ENCODE measurements at regions not wholly inside any gene's neighbourhood (a gene's known extent, or its start where the extent isn't known, plus 50 kb on each side); places are given as distances from the start of the nearest gene placed in this dataset.

DNA sequence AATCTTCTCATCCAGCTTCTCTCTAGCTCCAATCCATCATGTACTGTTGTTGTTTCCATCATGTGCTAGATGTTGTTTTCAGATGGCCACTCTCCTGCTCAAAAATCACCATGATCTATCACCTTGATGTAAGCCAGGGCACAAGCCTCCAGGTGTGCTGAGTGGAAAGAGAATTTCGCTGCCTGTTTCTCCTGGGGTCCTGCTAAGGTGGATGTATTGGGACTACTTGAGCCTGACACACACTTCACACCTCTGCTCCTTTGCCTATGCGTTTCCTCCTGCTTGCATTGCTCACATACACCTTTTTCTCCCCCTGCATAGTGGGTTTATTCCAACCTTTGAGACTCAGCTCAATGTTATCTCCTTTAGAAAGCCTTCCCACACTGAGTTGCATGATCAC lies 287.6 kb downstream of the CYRIA start:
- no peaks in the 10 kb centered on the region for H3K9me3 ChIP-seq
- no peaks in the 10 kb centered on the region for H3K27me3 ChIP-seq
- ATAC-seq, result no peak
- 38 to 66% methylated on average over 1 to 2 of the region's 2 CpGs for WGBS, 2 donors (ENCODE audit: low coverage in 1 of 2)
- no peak overlapping the region for H3K4me3 ChIP-seq
- TF ChIP-seq POLR2A (IDR thresholded peaks at IDR 0.05) (no peak), POLR2AphosphoS5 (IDR thresholded peaks at IDR 0.05) (no peak), CTCF (IDR thresholded peaks at IDR 0.05) (no peak), EP300 (IDR thresholded peaks at IDR 0.05) (no peak)
- no peak overlapping the region for H3K27ac ChIP-seq
- H3K4me1 ChIP-seq, result no peaks in the 10 kb centered on the region
- no peaks in the 10 kb centered on the region for H3K36me3 ChIP-seq

DNA sequence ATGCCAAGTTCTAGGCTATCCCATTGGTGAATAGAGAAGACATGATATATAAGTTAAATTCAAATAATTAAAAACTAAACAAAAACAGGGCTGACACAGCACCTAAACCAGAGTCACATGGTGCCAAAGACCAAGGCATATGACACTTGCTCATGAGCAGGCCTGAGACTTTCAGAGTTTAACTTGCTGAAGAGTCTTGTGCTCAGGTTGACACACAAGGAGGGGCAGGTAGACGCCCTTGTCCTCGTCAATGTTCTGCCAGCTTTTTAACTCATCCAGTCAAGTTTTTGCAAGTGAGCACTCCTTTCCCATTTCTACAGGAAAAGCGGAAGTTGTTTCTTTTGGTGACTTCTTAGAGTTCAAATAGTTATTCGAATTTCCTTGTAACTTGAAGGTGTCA lies 289.7 kb downstream of the CYRIA start:
- no peaks in the 10 kb centered on the region for H3K36me3 ChIP-seq
- TF ChIP-seq CTCF (IDR thresholded peaks at IDR 0.05), result no peak
- no peak for TF ChIP-seq EP300 (IDR thresholded peaks at IDR 0.05)
- no peak for TF ChIP-seq POLR2AphosphoS5 (IDR thresholded peaks at IDR 0.05)
- no peak for TF ChIP-seq POLR2A (IDR thresholded peaks at IDR 0.05)
- no peaks in the 10 kb centered on the region for H3K9me3 ChIP-seq
- H3K4me1 ChIP-seq, result no peaks in the 10 kb centered on the region
- H3K4me3 ChIP-seq, result no peak overlapping the region
- 63 to 67% methylated on average over 4 of the region's 4 CpGs for WGBS, 2 donors (ENCODE audit: low coverage in 1 of 2)
- ATAC-seq, result no peak
- H3K27ac ChIP-seq, result no peak overlapping the region
- no peaks in the 10 kb centered on the region for H3K27me3 ChIP-seq

DNA sequence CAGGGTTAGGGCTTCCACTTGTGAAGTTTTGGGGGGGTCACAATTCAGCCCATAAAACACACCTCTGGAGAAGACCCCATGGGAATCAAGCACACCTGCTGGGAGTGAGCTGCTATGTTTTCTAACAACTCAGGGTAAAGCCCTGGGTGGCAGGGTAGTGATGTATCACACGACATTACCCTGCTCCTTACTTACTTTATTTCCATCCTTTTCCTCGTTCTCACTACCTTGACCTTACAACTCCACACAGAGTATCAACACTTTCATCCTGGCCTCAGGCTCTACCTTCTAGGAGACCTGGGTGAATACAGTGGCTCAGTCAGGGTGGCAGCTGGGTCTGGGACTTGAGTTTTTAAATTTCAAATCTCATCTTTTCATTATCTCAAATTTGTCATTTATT lies 290.3 kb downstream of the CYRIA start:
- no peak for TF ChIP-seq POLR2A (IDR thresholded peaks at IDR 0.05)
- no peak for TF ChIP-seq CTCF (IDR thresholded peaks at IDR 0.05)
- no peak for TF ChIP-seq EP300 (IDR thresholded peaks at IDR 0.05)
- no peak for TF ChIP-seq POLR2AphosphoS5 (IDR thresholded peaks at IDR 0.05)
- no peak overlapping the region for H3K4me3 ChIP-seq
- H3K27me3 ChIP-seq, result no peaks in the 10 kb centered on the region
- H3K36me3 ChIP-seq, result no peaks in the 10 kb centered on the region
- 72 to 87% methylated on average over 2 of the region's 2 CpGs for WGBS, 2 donors (ENCODE audit: low coverage in 1 of 2)
- no peak overlapping the region for H3K27ac ChIP-seq
- no peak for ATAC-seq
- H3K4me1 ChIP-seq, result no peaks in the 10 kb centered on the region
- no peaks in the 10 kb centered on the region for H3K9me3 ChIP-seq

- TF ChIP-seq POLR2A (IDR thresholded peaks at IDR 0.05) (no peak), POLR2AphosphoS5 (IDR thresholded peaks at IDR 0.05) (no peak), EP300 (IDR thresholded peaks at IDR 0.05) (no peak), CTCF (IDR thresholded peaks at IDR 0.05) (no peak)
- Histone ChIP-seq H3K36me3 (no peaks in the 10 kb centered on the region), H3K4me3 (no peak overlapping the region), H3K4me1 (no peaks in the 10 kb centered on the region), H3K27me3 (no peaks in the 10 kb centered on the region), H3K9me3 (no peaks in the 10 kb centered on the region), H3K27ac (no peak overlapping the region)
- ATAC-seq, result no peak
- WGBS, 2 donors (ENCODE audit: low coverage in 1 of 2), result 74 to 92% methylated on average over 4 to 6 of the region's 6 CpGs
Observed at GRCh38 chr2:16374671-16375070, 291.0 kb downstream of the CYRIA start.

- Histone ChIP-seq H3K9me3 (no peaks in the 10 kb centered on the region), H3K36me3 (no peaks in the 10 kb centered on the region), H3K27ac (no peak overlapping the region), H3K4me3 (no peak overlapping the region), H3K4me1 (no peaks in the 10 kb centered on the region), H3K27me3 (no peaks in the 10 kb centered on the region)
- WGBS, 2 donors (ENCODE audit: low coverage in 1 of 2), result 67% methylated on average over 1 of the region's 1 CpG; no CpG with 5 or more reads in 1 of the 2 donors
- ATAC-seq, result no peak
- TF ChIP-seq POLR2AphosphoS5 (IDR thresholded peaks at IDR 0.05) (no peak), EP300 (IDR thresholded peaks at IDR 0.05) (no peak), CTCF (IDR thresholded peaks at IDR 0.05) (no peak), POLR2A (IDR thresholded peaks at IDR 0.05) (no peak)
Observed at GRCh38 chr2:16373341-16373740, 292.3 kb downstream of the CYRIA start.

Data from gastroesophageal sphincter (tissue), 4 donors.